Nucleus accumbens (tissue), 56 donors: ENCODE measurements at regions not wholly inside any gene's neighbourhood (a gene's known extent, or its start where the extent isn't known, plus 50 kb on each side); places are given as distances from the start of the nearest gene placed in this dataset.
"Not testable (repeated sequence)": the region's sequence is repeated elsewhere in the genome, so short reads cannot be mapped to it uniquely, and the experiment has no call there.

Source experiments
- DNase-seq, 56 donors: peaks; one replicate each; lab custom pipeline; 2025; lab: John Stamatoyannopoulos, UW

DNA sequence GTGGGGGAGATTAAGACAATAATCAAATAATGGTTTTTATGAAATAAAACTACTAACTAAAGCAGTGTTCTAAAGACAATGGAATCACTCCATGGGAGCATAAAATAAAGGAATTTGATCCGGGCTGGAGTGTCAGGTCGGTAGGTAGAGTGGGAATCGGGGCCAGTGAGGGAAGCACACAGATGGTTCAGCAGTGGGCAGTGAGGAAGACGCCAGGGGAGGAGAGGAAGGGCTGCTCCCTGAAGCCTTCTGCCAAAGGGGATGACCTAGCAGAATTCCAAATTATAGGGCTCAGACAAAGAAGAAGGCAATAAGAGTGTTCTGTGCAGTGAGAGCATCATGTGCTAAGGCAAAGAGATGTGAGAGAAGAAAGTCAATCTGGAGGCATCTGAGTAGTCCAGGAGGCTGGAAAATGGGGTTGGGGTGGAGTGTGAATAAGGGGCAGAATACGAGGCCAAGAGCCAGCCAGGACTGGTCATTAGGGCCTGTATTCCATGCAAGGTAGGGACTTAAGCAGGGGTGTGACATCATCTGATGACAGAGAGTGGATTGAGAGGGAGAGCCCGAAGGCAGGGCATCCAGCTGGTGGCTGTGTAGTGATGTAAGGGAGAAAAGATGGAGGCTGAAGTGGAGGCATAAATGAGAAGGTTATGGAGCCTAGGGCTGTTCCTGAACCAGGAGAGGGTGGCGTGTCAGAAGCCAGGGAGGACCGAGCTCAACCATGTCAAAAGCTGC lies 137.6 kb downstream of the COPRS start:
- no peak for DNase-seq

DNA sequence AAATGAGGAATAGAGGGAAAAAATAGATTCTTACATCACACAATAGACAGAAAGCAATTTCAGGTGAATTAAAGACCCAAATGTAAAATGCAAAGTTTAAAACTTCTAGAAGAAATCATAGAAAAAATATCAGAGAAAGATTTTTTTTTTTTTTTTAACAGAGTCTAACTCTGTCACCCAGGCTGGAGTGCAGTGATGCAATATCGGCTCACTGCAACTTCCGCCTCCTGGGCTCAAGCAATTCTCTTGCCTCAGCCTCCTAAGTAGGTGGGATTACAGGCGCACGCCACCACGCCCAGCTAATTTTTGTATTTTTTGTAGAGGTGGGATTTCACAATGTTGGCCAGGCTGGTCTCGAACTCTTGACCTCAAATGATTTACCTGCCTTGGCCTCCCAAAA lies 141.8 kb downstream of the COPRS start:
- not testable (repeated sequence) for DNase-seq

- no peak for DNase-seq
Observed at GRCh38 chr17:31715446-31715845, 143.6 kb downstream of the COPRS start.

DNA sequence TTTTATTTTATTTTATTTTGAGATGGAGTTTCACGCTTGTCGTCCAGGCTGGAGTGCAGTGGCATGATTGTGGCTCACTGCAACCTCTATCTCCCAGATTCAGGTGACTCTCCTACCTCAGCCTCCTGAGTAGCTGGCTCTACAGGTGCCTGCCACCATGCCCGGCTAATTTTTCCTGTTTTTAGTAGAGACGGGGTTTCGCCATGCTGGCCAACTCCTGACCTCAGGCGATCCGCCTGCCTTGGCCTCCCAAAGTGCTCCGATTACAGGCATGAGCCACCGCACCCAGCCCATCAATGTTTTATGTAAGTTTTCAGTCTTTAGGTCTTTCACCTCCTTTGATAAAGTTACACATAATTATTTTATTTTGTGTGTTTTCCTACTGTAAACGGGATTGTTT lies 154.6 kb downstream of the COPRS start:
- DNase-seq = no peak

DNA sequence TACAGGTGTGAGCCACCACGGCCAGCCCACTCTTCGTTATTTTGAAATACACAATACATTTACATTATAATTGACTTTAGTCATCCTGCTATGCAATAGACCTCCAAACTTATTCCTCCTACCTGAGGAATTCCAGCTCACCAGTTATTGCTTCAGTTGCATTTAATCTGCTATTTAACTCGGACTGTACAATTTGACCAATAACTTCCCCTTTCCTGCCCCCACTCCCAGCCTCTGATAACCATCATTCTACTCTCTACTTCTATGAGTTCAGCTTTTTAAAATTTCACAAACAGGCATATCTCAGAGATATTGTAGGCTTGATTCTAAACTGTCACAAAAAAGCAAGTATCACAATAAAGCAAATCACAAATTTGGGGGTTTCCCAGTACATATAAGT lies 157.0 kb downstream of the COPRS start:
- DNase-seq = no peak

DNA sequence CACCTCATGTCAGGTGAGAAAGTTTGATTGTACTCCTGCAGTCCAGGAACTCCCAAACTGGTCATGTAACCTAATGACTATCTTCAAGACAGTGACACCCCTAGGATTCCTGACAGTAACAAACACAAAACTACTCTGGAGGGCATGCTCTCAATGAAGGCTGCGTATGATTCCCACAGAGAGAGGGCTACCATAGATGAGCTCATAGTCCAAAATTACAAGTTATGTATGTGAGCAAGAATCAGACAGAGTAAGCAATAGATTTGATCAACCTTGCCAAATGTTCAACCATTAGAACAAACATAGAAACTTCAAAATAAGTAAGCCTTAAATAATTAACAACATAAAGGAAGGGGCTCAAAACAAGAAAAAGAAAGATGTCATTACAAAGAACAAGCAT lies 158.1 kb downstream of the COPRS start:
- DNase-seq = no peak

DNA sequence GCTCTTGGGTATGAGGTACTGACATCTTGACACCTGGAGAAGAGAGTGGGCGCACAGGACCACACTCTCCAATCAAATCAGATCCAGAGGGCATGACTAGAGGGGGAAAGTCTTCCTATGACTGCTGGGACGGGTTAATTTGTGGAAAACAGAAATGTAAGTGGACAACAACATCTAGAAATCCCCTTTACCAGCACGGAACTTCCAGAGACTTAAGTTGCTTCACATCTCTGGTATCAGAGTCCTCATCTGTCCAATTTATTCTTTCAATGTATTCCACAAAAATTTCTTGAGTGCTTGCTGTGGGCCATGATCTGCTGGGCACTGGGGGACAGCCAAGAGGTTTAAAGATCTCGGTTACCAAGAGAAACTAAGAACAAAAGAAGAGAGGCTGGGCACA lies 159.2 kb downstream of the COPRS start:
- no peak for DNase-seq

DNA sequence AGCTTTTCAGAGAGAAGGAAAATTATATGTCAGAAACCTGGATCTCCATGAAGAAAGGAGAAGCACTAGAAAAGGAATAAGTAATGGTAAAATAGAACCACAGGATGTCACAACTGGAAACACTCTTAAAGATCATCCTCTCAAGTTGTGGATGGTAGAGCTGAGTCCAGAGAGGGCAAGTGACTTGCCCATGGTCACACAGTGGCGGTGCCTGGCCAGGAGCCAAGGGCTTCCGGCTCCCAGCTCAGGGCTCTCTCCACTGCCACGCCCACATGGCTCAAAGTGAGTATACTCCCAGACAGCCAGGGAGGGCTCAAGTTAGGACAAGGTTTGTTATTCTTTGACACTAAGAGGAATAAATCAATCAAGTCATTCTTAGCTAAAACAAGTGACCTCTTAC lies 159.8 kb downstream of the COPRS start:
- DNase-seq = no peak

DNA sequence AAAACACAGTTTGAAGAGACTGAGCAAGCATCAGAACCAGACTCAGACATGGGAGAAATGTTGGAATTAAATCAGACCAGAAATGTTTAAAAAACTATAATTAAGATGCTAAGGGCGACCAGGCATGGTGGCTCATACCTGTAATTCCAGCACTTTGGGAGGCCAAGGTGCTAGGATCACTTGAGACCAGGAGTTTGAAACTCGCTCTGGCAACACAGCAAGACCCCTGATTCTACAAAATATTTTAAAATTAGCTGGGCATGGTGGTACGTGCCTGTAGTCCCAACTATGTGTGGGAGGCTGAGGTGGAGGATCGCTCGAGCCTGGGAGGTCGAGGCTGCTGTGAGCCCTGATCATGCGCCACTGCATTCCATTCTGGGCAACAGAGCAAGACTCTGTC lies 160.3 kb downstream of the COPRS start:
- DNase-seq = no peak

DNA sequence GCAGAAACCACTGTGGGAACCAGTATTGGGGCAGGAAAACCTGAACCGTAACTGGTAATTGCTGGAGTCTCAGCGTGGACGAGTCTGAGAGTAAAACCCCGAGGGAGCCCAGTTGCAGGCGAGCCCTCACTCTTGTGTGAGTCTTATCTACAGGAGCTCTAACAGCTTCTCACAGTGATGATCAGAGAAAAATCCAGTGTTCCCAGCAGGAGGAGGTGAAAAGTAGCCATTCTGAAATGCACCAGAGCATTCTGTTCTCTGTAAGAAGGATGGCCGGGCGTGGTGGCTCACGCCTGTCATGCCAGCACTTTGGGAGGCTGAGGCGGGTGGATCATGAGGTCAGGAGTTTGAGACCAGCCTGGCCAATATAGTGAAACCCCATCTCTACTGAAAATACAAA lies 161.2 kb downstream of the COPRS start:
- no peak for DNase-seq

DNA sequence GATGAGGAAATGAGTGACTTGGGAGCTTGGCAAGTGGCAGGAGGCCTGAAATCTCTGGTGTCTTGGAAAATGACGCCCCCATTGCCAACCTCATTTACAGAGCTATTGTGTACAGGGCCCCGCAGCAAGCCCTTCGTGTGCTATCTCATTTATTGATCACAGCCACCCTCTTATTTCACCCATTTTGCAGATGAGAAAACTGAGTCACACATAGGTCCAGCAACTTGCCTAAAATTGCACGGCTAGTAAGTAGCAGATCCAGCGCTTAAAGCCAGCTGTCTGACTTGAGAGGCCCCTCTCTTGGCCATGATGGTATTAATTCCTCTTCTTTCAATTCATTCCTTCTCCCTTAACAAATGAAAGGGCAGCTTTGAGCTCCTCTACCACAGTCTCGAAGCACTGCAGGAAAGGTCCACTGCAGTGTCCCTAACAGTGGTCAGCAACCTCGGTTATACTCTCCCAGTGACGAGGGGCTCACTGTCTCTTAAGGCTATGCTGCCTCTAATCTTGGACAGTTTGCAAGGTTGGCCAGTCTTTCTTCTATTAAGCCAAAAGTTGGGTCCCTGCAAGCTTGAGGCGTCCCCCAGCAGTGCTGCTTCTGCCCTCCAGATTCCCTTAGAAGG lies 162.2 kb downstream of the COPRS start:
- no peak for DNase-seq

DNA sequence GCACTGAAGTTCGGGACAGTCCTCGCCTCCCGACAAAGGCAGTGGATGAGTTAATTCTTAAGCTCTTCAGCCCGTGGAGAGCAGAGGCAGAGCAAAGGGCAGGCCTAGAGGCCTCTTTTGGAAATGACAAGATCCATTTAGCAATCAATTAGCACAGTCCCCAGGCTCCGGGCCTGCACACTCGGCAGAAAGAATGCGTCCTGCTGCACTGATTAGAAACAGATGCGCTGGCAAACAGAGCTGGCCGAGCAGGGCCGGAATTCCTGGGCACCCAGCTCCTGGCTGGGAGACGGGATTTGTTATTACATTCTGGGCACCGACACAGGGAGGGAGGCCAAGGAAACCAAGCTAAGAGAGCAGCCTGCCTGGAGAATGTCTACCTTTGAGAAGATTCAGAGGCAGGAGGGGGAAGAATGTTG lies 162.9 kb downstream of the COPRS start:
- DNase-seq = peak in 33 of 56 donors; percentile 1 to 61 (median 18)

DNA sequence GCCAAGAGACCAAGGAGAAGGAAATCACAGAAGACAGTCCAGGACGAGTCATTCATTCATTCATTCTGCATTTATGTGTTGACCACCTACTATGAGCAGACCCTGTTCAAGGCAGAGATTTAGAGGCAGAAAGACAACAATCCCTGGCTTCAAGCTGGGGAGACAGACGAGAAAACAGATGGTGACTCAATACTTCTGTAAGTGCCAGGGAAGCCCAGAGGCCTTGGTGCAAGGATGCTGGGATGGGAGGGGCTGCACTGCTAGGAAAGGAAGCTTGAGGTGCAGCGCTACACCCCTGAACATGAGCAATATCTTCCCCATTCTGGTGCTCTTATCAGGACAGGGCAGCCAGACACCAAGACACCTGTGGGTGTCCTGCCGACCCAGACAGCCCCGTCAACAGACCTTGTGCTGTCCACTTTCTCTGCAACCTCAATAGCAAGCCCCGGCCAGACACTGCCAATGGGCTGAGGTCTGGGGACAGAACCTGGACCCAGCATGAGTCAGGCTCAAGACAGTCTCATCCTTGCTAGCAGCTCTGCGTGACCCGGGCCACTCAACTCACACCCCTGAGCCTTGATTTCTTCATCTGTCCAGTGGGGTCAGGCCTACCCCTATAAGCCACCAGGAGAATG lies 163.5 kb downstream of the COPRS start:
- no peak for DNase-seq

- no peak for DNase-seq
Observed at GRCh38 chr17:31693433-31694220, 165.4 kb downstream of the COPRS start.

- no peak for DNase-seq
Observed at GRCh38 chr17:31692632-31693031, 166.4 kb downstream of the COPRS start.

- no peak for DNase-seq
Observed at GRCh38 chr17:31692027-31692426, 167.0 kb downstream of the COPRS start.

GRCh38 chr17:31691251-31691905 lies 167.7 kb downstream of the COPRS start:
- DNase-seq = no peak

DNA sequence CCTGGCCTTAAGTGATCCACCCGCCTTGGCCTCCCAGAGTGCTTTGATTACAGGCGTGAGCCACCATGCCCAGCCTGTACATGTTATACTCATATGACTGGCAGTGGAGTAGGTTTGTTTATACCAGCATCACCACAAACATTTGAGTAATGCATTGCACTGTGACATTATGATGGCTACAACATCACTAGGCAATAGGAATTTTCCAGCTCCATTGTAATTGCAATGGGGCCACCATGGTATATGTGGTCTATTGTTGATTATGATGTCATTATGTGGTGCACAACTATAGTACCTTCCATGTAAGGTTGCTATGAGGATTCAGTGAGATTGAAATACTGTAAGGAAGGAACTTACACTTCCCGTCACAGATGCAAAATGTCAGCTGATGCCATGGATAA lies 168.9 kb downstream of the COPRS start:
- no peak for DNase-seq

DNA sequence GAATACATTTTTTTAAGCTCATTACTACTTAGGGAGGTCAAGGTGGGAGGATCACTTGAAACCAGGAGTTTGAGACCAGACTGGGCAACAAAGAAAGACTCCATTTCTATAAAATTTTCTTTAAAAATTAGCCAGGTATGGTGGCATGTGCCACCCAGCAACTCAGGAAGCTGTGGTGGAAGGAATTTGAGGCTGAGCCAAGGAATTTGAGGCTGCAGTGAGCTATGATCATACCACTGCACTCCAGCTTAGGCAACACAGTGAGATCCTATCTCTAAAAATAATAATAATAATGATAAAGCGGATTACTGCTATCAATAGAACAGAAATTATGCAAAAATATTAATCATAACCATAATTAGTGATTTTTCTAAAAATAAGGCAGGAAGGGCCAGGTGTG lies 170.3 kb downstream of the COPRS start:
- no peak for DNase-seq

- DNase-seq = no peak
Observed at GRCh38 chr17:31687505-31688126, 171.4 kb downstream of the COPRS start.
